ACC112 (cell line): ENCODE measurements at regions not wholly inside any gene's neighbourhood (a gene's known extent, or its start where the extent isn't known, plus 50 kb on each side); places are given as distances from the start of the nearest gene placed in this dataset.

Experiments
- H2AFZ ChIP-seq: fragments of 200-600 bp; sonication (generic); one replicate; pipeline ENCODE4 v1.6.0; 2017; ENCODE audit warnings: antibody characterized with exemption, low read length; ENCODE audit not compliant: unreplicated experiment
- H3K27ac ChIP-seq: fragments of 200-600 bp; sonication (generic); 2 replicates; pipeline ENCODE4 v1.5.1; 2014; ENCODE audit warnings: low read depth, mild to moderate bottlenecking, antibody characterized with exemption, low read length, moderate library complexity
- H3K27me3 ChIP-seq: fragments of 200-600 bp; sonication (generic); 2 replicates; pipeline ENCODE4 v1.6.1; 2014; ENCODE audit warnings: mild to moderate bottlenecking, antibody characterized with exemption, low read length, moderate library complexity, mixed read lengths; ENCODE audit not compliant: insufficient read depth
- H3K36me3 ChIP-seq: fragments of 200-600 bp; sonication (generic); 2 replicates; pipeline ENCODE4 v1.6.1; 2016; ENCODE audit warnings: mild to moderate bottlenecking, antibody characterized with exemption, low read length, moderate library complexity, mixed read lengths; ENCODE audit not compliant: insufficient read depth
- H3K4me1 ChIP-seq: fragments of 200-600 bp; sonication (generic); one replicate; pipeline ENCODE4 v1.6.1; 2016; ENCODE audit warnings: low read length, mixed read lengths; ENCODE audit not compliant: insufficient read depth, unreplicated experiment, control insufficient read depth
- H3K4me3 ChIP-seq: fragments of 200-600 bp; sonication (generic); 2 replicates; pipeline ENCODE4 v1.5.1; 2014; ENCODE audit warnings: mild to moderate bottlenecking, low read depth, low read length
- H3K79me2 ChIP-seq: fragments of 200-600 bp; sonication (generic); one replicate; pipeline ENCODE4 v1.6.0; 2016; ENCODE audit warnings: low read length; ENCODE audit not compliant: control insufficient read depth, unreplicated experiment, insufficient read depth

- no peaks in the 10 kb centered on the region for H3K36me3 ChIP-seq
- no peak overlapping the region for H3K4me3 ChIP-seq
- no peaks in the 10 kb centered on the region for H3K27me3 ChIP-seq
- H2AFZ ChIP-seq = no peak overlapping the region
- no peaks in the 10 kb centered on the region for H3K4me1 ChIP-seq
- no peaks in the 10 kb centered on the region for H3K79me2 ChIP-seq
- H3K27ac ChIP-seq = no peak overlapping the region
These were observed 116.0 kb upstream of the AVPR1A start for GRCh38 chr12:63266988-63267387.

DNA sequence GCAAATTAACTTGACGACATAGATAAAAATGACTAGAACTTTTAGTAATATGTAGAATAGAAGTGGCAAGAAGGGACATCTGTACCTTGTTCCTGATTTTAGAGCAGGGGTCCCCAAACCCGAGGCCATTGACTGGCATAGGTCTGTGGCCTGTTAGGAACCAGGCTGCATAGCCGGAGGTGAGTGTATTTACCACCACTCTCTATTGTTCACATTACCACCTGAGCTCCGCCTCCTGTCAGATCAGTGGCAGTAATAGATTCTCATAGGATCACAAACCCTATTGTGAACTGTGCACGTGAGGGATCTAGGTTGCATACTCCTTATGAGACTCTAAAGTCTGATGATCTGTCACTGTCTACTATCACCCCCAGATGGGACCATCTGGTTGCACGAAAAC, 113.6 kb upstream of the AVPR1A start:
- Histone ChIP-seq H3K27me3 (peaks cover 12% of the 10 kb centered on the region), H2AFZ (no peak overlapping the region), H3K27ac (no peak overlapping the region), H3K36me3 (no peaks in the 10 kb centered on the region), H3K4me1 (no peaks in the 10 kb centered on the region), H3K79me2 (no peaks in the 10 kb centered on the region), H3K4me3 (no peak overlapping the region)

- H3K27ac ChIP-seq = no peak overlapping the region
- no peaks in the 10 kb centered on the region for H3K79me2 ChIP-seq
- H2AFZ ChIP-seq = no peak overlapping the region
- peaks cover 5% of the 10 kb centered on the region; the same call in 1 of the 2 replicates for H3K27me3 ChIP-seq
- H3K36me3 ChIP-seq = no peaks in the 10 kb centered on the region
- H3K4me1 ChIP-seq = no peaks in the 10 kb centered on the region
- no peak overlapping the region for H3K4me3 ChIP-seq
These were observed 99.5 kb upstream of the AVPR1A start for GRCh38 chr12:63250486-63250885.

GRCh38 chr12:63238892-63239291, 87.9 kb upstream of the AVPR1A start:
- H3K27me3 ChIP-seq = peaks cover 6% of the 10 kb centered on the region; the same call in 1 of the 2 replicates
- H3K27ac ChIP-seq = no peak overlapping the region
- H3K4me3 ChIP-seq = no peak overlapping the region
- no peaks in the 10 kb centered on the region for H3K4me1 ChIP-seq
- no peak overlapping the region for H2AFZ ChIP-seq
- H3K79me2 ChIP-seq = no peaks in the 10 kb centered on the region
- H3K36me3 ChIP-seq = no peaks in the 10 kb centered on the region

DNA sequence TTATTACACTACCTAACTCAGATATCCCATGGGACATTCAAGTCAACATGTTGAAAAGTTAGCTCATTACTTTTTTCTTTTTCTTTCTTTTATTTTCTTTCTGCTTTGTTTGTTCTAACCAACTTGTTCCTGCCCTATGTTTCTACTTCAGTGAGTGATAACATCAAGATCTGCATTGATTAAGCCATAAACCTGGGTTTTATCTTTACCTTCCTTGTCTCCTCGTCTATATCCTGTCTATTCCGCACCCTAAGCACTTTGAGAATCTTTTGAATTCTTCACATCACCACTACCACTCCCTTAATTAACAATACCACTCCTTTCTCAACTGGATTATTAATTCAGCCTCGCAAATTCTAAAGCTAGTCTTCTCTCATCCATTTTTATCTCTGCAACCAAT, 81.9 kb upstream of the AVPR1A start:
- Histone ChIP-seq H3K27me3 (peaks cover 25% of the 10 kb centered on the region), H3K4me3 (no peak overlapping the region), H3K79me2 (no peaks in the 10 kb centered on the region), H3K4me1 (no peaks in the 10 kb centered on the region), H3K27ac (no peak overlapping the region), H2AFZ (no peak overlapping the region), H3K36me3 (no peaks in the 10 kb centered on the region)

GRCh38 chr12:63228853-63229252, 77.9 kb upstream of the AVPR1A start:
- Histone ChIP-seq H3K36me3 (no peaks in the 10 kb centered on the region), H3K27me3 (peaks cover 26% of the 10 kb centered on the region), H3K79me2 (no peaks in the 10 kb centered on the region), H2AFZ (no peak overlapping the region), H3K4me1 (no peaks in the 10 kb centered on the region), H3K27ac (no peak overlapping the region), H3K4me3 (no peak overlapping the region)

GRCh38 chr12:63226792-63227463, 75.9 kb upstream of the AVPR1A start:
- no peak overlapping the region for H2AFZ ChIP-seq
- H3K27me3 ChIP-seq = peaks cover 26% of the 10 kb centered on the region
- H3K79me2 ChIP-seq = no peaks in the 10 kb centered on the region
- no peaks in the 10 kb centered on the region for H3K36me3 ChIP-seq
- H3K27ac ChIP-seq = no peak overlapping the region
- H3K4me1 ChIP-seq = no peaks in the 10 kb centered on the region
- H3K4me3 ChIP-seq = no peak overlapping the region

GRCh38 chr12:63224396-63224795, 73.4 kb upstream of the AVPR1A start:
- H3K79me2 ChIP-seq = no peaks in the 10 kb centered on the region
- no peaks in the 10 kb centered on the region for H3K36me3 ChIP-seq
- no peaks in the 10 kb centered on the region for H3K4me1 ChIP-seq
- no peak overlapping the region for H3K4me3 ChIP-seq
- H3K27me3 ChIP-seq = peaks cover 10% of the 10 kb centered on the region
- H2AFZ ChIP-seq = no peak overlapping the region
- no peak overlapping the region for H3K27ac ChIP-seq

- H3K36me3 ChIP-seq = no peaks in the 10 kb centered on the region
- H3K4me3 ChIP-seq = no peak overlapping the region
- peaks cover 14% of the 10 kb centered on the region for H3K27me3 ChIP-seq
- no peaks in the 10 kb centered on the region for H3K79me2 ChIP-seq
- no peaks in the 10 kb centered on the region for H3K4me1 ChIP-seq
- H3K27ac ChIP-seq = no peak overlapping the region
- no peak overlapping the region for H2AFZ ChIP-seq
These were observed 72.1 kb upstream of the AVPR1A start for GRCh38 chr12:63223128-63223527.

DNA sequence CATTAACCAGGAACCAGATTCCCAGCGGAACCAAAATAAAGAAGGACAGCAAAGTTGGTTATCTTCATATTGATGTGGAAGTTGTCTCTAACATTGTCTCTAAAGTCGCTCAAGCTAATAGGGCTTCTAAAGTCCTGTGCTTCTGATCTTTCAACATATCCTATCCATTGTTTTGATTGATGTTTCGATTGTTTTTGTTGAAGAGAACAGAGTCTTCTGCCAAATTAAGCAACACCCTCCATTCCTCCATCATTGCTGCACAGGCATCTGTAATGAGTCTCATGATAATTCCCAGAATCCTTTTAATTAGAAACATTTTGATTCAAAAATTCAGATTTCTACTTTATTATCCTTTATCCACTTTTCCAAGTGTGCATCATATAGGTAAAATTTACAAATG, 71.6 kb upstream of the AVPR1A start:
- Histone ChIP-seq H3K4me3 (no peak overlapping the region), H3K27ac (no peak overlapping the region), H3K79me2 (no peaks in the 10 kb centered on the region), H3K27me3 (peaks cover 12% of the 10 kb centered on the region), H2AFZ (no peak overlapping the region), H3K36me3 (no peaks in the 10 kb centered on the region), H3K4me1 (no peaks in the 10 kb centered on the region)

DNA sequence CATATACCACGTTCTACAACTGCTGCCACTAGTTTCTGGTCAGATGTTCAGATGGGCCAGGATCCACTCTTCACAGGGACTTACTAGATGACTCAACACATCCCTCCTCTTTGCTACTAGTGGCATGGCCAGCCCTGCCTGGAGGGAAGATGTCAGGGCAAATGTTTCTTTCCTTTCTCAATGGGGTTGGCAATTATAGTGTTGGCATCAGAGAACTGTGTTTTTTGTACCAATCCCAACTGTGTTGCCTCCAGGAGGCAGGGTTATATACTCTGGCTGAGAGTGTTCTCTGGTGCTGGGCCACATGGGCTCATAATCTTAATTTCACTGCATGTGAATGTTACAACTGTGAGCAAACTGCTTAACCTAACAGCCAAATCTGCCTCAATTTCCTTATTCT, 69.9 kb upstream of the AVPR1A start:
- H3K27ac ChIP-seq = no peak overlapping the region
- H3K4me3 ChIP-seq = no peak overlapping the region
- H3K4me1 ChIP-seq = no peaks in the 10 kb centered on the region
- peaks cover 17% of the 10 kb centered on the region for H3K27me3 ChIP-seq
- H2AFZ ChIP-seq = no peak overlapping the region
- H3K36me3 ChIP-seq = no peaks in the 10 kb centered on the region
- H3K79me2 ChIP-seq = no peaks in the 10 kb centered on the region
